ENCODE measurements at regions not wholly inside any gene's neighbourhood (a gene's known extent, or its start where the extent isn't known, plus 50 kb on each side); places are given as distances from the start of the nearest gene placed in this dataset.

- TF ChIP-seq CTCF (conservative IDR thresholded peaks at IDR 0.05), result no peak
- no peak for TF ChIP-seq ZFX (IDR thresholded peaks at IDR 0.05)
Observed at GRCh38 chr2:14051401-14051800, 581.1 kb upstream of the LRATD1 start.

Data from C4-2B (cell line).